Body of pancreas (tissue), 4 donors: ENCODE measurements at regions not wholly inside any gene's neighbourhood (a gene's known extent, or its start where the extent isn't known, plus 50 kb on each side); places are given as distances from the start of the nearest gene placed in this dataset.

ENCODE experiments used
- ATAC-seq: fragments of 150-250 bp; one replicate; pipeline ENCODE4 v1.9.1; 2016
- DNase-seq, 4 donors: peaks; one replicate each; pipeline ENCODE4 v3.0.0-alpha.2; 2019
- H3K27ac ChIP-seq, 4 donors: fragments of 200-600 bp; sonication (generic); 1 replicate in 3 of 4; 2 replicates in 1 of 4; pipeline versions ENCODE4 v1.5.1 to v1.6.1; 2016 to 2019; ENCODE audit warnings: mild to moderate bottlenecking in 1 of 4, mixed read lengths in 1 of 4, moderate library complexity in 1 of 4
- H3K27me3 ChIP-seq, 2 donors: fragments of 200-600 bp; sonication (generic); one replicate each; pipeline ENCODE4 v1.6.0; 2016; ENCODE audit warnings: mild to moderate bottlenecking in 1 of 2
- H3K36me3 ChIP-seq, 2 donors: fragments of 200-600 bp; sonication (generic); replicated peaks in 1 of 2; 2 replicates each; pipeline ENCODE4 v1.5.1; 2016; ENCODE audit warnings: low read depth in 2 of 2; ENCODE audit not compliant: insufficient read depth in 1 of 2
- H3K4me1 ChIP-seq: fragments of 200-600 bp; sonication (generic); one replicate; pipeline ENCODE4 v1.6.0; 2016
- H3K4me3 ChIP-seq, 2 donors: fragments of 200-600 bp; sonication (generic); 1 replicate in 1 of 2; 2 replicates in 1 of 2; pipeline ENCODE4 v1.5.1; 2016 to 2019
- H3K9me3 ChIP-seq, 3 donors: fragments of 200-600 bp; sonication (generic); 1 replicate in 2 of 3; 2 replicates in 1 of 3; pipeline ENCODE4 v1.5.1; 2016
- POLR2A ChIP-seq, 3 donors: fragments of 450-650 bp; IDR thresholded peaks; one replicate each; pipeline ENCODE4 v1.6.1; 2016; ENCODE audit warnings: antibody characterized with exemption in 3 of 3, mild to moderate bottlenecking in 2 of 3
- WGBS, 2 donors: methylation state at CpG; one replicate each; pipeline ENCODE4 v1.1.5; 2017; 5-methylcytosine and 5-hydroxymethylcytosine counted together
- intact Hi-C: fragments of 100-400 bp; cut with DNase I; formaldehyde crosslinking; loops from one replicate; pipeline ENCODE4 v1.15.1; 2023
- TF ChIP-seq, protein P1 (sequence below), 7 experiments: fragments of 450-650 bp in 4 of 7; fragments of 200-600 bp in 3 of 7; sonication (generic) in 3 of 7; IDR thresholded peaks; one replicate each; pipeline ENCODE4 v1.5.1; 2016 to 2019; ENCODE audit warnings: antibody characterized with exemption in 7 of 7

DNA sequence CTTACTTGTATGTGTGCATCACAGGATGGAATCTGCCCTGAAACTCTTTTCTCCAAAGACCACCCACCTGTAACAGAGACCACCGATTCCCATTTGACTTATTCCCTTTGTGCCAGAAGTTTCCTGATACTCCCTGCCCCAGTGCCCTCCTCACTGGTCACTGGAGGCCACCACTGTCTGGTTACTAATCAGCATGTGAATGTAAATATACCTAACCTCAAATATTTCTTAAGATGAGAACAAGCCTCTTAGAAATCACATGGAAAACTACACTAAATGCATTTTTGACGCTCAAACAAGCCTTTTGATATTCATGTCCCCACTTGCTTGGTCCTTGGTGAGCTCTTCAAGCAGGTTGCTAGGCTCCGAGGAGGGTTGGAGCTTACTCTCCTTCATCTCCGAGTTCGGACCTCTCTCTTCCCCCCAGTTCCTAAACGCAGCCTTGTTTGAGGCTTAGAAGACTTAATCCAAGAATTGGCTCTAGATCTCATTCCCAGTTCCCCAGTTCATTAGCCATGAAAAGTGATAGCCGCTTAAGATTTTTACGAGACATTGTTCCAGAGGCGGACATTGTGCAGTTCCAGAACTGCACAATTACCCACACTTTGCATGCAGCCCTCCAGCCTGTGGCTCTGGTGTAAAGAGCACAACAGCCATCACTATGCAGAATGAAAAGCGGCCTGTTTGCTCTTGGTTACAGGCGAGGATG, 579.2 kb upstream of the PSMD7 start:
- intact Hi-C loops: no loop called here
- Histone ChIP-seq H3K27me3 (no peaks in the 10 kb centered on the region), H3K9me3 (no peaks in the 10 kb centered on the region), H3K4me1 (no peaks in the 10 kb centered on the region), H3K36me3 (no peaks in the 10 kb centered on the region), H3K27ac (no peak overlapping the region), H3K4me3 (no peak overlapping the region)
- TF ChIP-seq, protein P1, sequence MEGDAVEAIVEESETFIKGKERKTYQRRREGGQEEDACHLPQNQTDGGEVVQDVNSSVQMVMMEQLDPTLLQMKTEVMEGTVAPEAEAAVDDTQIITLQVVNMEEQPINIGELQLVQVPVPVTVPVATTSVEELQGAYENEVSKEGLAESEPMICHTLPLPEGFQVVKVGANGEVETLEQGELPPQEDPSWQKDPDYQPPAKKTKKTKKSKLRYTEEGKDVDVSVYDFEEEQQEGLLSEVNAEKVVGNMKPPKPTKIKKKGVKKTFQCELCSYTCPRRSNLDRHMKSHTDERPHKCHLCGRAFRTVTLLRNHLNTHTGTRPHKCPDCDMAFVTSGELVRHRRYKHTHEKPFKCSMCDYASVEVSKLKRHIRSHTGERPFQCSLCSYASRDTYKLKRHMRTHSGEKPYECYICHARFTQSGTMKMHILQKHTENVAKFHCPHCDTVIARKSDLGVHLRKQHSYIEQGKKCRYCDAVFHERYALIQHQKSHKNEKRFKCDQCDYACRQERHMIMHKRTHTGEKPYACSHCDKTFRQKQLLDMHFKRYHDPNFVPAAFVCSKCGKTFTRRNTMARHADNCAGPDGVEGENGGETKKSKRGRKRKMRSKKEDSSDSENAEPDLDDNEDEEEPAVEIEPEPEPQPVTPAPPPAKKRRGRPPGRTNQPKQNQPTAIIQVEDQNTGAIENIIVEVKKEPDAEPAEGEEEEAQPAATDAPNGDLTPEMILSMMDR (IDR thresholded peaks at IDR 0.05): no peak
- no peak for TF ChIP-seq POLR2A (IDR thresholded peaks at IDR 0.05)
- 75 to 83% methylated on average over 11 of the region's 11 CpGs for WGBS, 2 donors
- ATAC-seq (no peak), DNase-seq (no peak)

DNA sequence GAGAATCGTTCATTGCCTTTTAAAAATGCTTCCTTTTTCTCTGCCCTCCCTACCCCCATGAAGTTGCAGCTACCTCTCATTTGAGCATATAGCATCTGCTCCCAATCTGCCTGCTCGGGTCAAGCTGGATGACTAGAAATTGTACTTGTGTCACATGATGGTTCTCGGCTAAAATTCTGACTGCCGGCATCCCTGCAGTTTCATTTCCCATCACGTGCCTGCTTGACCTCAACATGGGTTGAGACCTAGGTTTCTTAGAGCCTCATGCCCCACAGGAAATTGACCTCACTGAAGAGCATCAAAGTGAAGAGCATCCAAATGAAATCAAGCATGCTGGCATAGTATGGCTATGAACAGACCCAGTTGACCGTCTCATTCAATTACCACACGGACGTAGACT, 581.6 kb upstream of the PSMD7 start:
- TF ChIP-seq POLR2A (IDR thresholded peaks at IDR 0.05): no peak
- no peak for DNase-seq
- no peak for ATAC-seq
- no peak overlapping the region for H3K27ac ChIP-seq
- H3K9me3 ChIP-seq: no peaks in the 10 kb centered on the region
- no peaks in the 10 kb centered on the region for H3K36me3 ChIP-seq
- no peak overlapping the region for H3K4me3 ChIP-seq
- H3K27me3 ChIP-seq: no peaks in the 10 kb centered on the region
- 75 to 81% methylated on average over 8 of the region's 8 CpGs for WGBS, 2 donors
- intact Hi-C loops: no loop called here
- H3K4me1 ChIP-seq: peaks cover 4% of the 10 kb centered on the region

DNA sequence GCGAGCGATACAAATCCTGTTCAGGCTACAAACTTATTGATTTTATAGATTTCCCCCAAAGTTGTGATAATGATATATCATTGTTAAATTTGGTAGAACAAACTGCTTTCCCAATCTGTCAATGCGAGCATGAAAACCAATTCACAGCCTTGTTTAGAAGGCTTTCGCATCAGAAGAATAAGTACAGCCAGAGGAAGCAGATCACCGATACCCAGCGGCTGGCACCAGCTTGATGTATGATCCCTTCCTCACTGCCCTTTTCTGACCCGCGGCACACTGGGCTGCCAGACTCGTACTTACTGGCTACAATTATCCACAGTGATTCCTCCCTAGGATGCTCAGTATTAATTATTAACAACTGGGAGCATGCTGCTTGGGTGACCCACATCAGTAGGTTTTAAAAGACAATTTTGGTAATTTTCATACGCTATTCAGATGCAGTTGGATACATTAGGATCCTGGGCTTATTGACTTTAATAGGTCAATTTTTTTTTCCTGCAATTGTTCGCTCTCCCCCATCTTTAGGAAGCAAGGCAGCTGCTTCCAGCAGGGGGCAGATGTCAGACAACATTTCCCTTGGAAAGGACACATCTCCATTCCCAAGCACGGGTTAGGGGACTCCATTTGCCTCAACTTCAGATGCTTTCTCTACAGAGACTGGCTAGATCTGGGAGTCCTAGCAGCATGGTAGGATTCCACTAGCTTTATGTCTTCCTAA, 582.7 kb upstream of the PSMD7 start:
- DNase-seq: peak in 2 of 4 donors; percentile 5 to 14
- WGBS, 2 donors: 70% methylated on average over 12 of the region's 12 CpGs

DNA sequence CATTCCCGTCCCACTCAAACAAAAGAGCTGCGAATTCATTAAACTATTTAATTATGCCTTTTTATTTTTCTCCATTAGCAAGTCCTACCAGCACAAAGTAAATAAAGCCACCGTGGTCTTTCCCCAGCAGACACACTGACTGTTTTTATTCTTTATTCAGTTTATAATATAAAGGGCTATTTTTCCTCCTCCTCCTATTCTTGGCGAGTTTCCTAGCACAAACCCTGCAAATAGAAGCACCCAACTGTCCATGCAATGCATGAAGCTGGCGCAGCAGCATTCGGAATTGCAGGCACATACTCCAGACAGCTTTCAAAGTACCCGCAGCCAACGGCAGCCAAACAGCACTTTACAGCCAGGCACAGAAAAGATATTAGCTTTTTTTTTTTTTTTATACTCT, 583.4 kb upstream of the PSMD7 start:
- intact Hi-C loops: no loop called here
- no peak overlapping the region for H3K4me3 ChIP-seq
- H3K27ac ChIP-seq: no peak overlapping the region
- no peaks in the 10 kb centered on the region for H3K9me3 ChIP-seq
- DNase-seq: no peak
- no peak for TF ChIP-seq POLR2A (IDR thresholded peaks at IDR 0.05)
- WGBS, 2 donors: 50 to 57% methylated on average over 8 of the region's 8 CpGs
- ATAC-seq: no peak
- H3K4me1 ChIP-seq: peaks cover 4% of the 10 kb centered on the region
- no peaks in the 10 kb centered on the region for H3K36me3 ChIP-seq
- no peaks in the 10 kb centered on the region for H3K27me3 ChIP-seq

More for the DNA sequence above, 582.7 kb upstream of the PSMD7 start:
- ATAC-seq: no peak
- no peaks in the 10 kb centered on the region for H3K9me3 ChIP-seq
- H3K36me3 ChIP-seq: no peaks in the 10 kb centered on the region
- no peak overlapping the region for H3K27ac ChIP-seq
- peaks cover 4% of the 10 kb centered on the region for H3K4me1 ChIP-seq
- no peaks in the 10 kb centered on the region for H3K27me3 ChIP-seq
- no peak overlapping the region for H3K4me3 ChIP-seq
- no peak for TF ChIP-seq POLR2A (IDR thresholded peaks at IDR 0.05)
- TF ChIP-seq, protein P1 (IDR thresholded peaks at IDR 0.05): no peak
- intact Hi-C loops: no loop called here

DNA sequence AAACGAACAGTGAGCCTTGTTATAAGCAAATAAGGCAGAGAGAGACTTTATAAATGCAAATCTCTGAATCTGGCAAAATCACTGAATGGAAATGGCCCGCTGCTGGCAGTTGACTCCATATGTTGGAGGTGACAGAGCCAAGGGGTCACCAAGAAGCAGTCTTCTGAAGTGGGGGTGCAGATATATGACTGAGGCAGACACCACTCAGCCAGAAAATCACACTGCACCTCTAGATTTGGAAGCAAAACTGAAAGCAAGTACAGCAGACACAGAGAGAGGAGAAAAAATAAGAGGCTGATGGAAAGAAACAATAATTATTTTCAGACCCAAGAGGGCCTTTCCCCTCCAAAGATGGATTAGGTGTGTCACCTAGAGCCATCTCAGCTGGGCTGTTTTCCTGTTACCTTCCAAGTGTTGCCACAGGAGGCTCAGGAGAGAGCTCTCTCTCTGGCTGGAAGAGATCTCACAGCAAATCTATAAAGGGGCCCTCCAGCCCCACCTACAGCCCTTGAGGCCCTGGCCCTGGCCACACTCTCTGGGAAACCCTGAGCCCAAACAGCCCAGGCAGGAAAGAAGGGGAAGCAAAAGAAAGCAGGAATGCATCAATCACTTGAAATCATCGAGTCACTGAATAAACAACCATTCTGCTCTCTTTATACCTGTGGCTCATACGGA, 585.1 kb upstream of the PSMD7 start:
- no peaks in the 10 kb centered on the region for H3K36me3 ChIP-seq
- intact Hi-C loops: no loop called here
- ATAC-seq (no peak), DNase-seq (no peak)
- TF ChIP-seq, protein P1 (IDR thresholded peaks at IDR 0.05): no peak
- TF ChIP-seq POLR2A (IDR thresholded peaks at IDR 0.05): no peak
- no peak overlapping the region for H3K4me3 ChIP-seq
- peaks cover 4% of the 10 kb centered on the region for H3K4me1 ChIP-seq
- 42 to 49% methylated on average over 4 of the region's 4 CpGs for WGBS, 2 donors
- no peak overlapping the region for H3K27ac ChIP-seq
- no peaks in the 10 kb centered on the region for H3K27me3 ChIP-seq
- H3K9me3 ChIP-seq: no peaks in the 10 kb centered on the region
